ENCODE measurements at regions not wholly inside any gene's neighbourhood (a gene's known extent, or its start where the extent isn't known, plus 50 kb on each side); places are given as distances from the start of the nearest gene placed in this dataset.

DNA sequence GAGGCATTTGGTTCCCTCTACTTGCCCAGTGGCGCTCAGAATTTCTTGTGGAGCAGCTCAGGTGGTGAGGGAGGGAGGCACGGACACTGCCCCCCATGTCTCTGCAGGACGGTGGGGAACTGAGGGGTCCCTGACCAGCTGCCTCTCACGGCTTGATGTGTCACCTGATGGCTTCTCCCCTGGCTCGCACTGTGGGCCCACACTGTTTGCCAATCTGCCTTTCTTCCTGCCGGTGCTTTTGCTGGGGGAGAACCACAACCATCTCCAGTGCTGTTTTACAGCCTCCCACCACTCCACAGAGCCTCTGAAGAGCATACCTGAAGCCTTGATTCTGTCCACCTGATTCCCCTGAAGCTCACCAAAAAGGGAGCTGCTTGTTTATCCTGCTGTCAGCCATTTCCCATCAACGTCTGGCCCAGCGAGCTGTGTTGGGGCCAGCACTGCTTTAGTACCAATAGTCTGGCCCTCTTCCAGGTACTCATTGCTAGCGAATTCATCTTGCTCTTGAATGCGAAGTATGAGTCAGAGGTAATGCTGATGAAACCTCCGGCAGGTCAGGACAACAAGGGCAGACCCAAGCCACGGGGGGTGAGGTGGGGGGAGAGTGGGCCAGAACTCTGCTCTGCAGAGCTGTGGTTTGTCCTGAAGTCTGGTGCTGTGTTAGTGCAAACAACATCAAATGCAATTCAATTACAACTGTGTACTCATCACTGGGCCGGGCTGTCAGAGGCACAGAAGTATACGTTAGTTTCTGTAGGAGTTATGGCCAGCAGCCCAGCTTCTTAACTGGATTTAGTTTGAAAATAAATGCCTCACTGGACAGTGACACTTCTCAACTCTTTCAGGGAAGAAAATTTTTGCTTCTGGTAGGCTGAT lies 208.3 kb upstream of the JADE1 start (continued):
- TF ChIP-seq, protein P1, sequence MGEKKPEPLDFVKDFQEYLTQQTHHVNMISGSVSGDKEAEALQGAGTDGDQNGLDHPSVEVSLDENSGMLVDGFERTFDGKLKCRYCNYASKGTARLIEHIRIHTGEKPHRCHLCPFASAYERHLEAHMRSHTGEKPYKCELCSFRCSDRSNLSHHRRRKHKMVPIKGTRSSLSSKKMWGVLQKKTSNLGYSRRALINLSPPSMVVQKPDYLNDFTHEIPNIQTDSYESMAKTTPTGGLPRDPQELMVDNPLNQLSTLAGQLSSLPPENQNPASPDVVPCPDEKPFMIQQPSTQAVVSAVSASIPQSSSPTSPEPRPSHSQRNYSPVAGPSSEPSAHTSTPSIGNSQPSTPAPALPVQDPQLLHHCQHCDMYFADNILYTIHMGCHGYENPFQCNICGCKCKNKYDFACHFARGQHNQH (CRISPR knock-in tag; IDR thresholded peaks at IDR 0.05): peak; percentile 67; the same call in 1 of the 2 replicates
- TF ChIP-seq TARDBP (CRISPR knock-in tag; IDR thresholded peaks at IDR 0.05) (peak; percentile 58), ZNF724P (CRISPR knock-in tag; IDR thresholded peaks at IDR 0.05; ENCODE audit: borderline replicate concordance) (0 out of 2 replicates have a peak, but pooled peaks have one; percentile 13), ATF1 (CRISPR knock-in tag; IDR thresholded peaks at IDR 0.05) (peak; percentile 54; the same call in 1 of the 2 replicates), ZNF230 (CRISPR knock-in tag; IDR thresholded peaks at IDR 0.05) (no peak), NFATC3 (CRISPR knock-in tag; IDR thresholded peaks at IDR 0.05) (no peak), KLF15 (CRISPR knock-in tag; IDR thresholded peaks at IDR 0.05; ENCODE audit: borderline replicate concordance) (no peak), THAP11 (CRISPR knock-in tag; IDR thresholded peaks at IDR 0.05) (peak; percentile 49; the same call in 1 of the 2 replicates), ZNF644 (CRISPR knock-in tag; IDR thresholded peaks at IDR 0.05; ENCODE audit: low read depth) (peak; percentile 44), ZNF577 (CRISPR knock-in tag; IDR thresholded peaks at IDR 0.05; ENCODE audit: borderline replicate concordance, low read depth) (no peak), ZNF121 (CRISPR knock-in tag; IDR thresholded peaks at IDR 0.05) (peak; percentile 84), ZFP36L2 (CRISPR knock-in tag; IDR thresholded peaks at IDR 0.05) (no peak)
- TF ChIP-seq, protein P2, sequence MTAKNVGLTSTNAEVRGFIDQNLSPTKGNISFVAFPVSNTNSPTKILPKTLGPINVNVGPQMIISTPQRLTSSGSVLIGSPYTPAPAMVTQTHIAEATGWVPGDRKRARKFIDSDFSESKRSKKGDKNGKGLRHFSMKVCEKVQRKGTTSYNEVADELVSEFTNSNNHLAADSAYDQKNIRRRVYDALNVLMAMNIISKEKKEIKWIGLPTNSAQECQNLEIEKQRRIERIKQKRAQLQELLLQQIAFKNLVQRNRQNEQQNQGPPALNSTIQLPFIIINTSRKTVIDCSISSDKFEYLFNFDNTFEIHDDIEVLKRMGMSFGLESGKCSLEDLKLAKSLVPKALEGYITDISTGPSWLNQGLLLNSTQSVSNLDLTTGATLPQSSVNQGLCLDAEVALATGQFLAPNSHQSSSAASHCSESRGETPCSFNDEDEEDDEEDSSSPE (CRISPR knock-in tag; IDR thresholded peaks at IDR 0.05): no peak
- TF ChIP-seq, protein P3, sequence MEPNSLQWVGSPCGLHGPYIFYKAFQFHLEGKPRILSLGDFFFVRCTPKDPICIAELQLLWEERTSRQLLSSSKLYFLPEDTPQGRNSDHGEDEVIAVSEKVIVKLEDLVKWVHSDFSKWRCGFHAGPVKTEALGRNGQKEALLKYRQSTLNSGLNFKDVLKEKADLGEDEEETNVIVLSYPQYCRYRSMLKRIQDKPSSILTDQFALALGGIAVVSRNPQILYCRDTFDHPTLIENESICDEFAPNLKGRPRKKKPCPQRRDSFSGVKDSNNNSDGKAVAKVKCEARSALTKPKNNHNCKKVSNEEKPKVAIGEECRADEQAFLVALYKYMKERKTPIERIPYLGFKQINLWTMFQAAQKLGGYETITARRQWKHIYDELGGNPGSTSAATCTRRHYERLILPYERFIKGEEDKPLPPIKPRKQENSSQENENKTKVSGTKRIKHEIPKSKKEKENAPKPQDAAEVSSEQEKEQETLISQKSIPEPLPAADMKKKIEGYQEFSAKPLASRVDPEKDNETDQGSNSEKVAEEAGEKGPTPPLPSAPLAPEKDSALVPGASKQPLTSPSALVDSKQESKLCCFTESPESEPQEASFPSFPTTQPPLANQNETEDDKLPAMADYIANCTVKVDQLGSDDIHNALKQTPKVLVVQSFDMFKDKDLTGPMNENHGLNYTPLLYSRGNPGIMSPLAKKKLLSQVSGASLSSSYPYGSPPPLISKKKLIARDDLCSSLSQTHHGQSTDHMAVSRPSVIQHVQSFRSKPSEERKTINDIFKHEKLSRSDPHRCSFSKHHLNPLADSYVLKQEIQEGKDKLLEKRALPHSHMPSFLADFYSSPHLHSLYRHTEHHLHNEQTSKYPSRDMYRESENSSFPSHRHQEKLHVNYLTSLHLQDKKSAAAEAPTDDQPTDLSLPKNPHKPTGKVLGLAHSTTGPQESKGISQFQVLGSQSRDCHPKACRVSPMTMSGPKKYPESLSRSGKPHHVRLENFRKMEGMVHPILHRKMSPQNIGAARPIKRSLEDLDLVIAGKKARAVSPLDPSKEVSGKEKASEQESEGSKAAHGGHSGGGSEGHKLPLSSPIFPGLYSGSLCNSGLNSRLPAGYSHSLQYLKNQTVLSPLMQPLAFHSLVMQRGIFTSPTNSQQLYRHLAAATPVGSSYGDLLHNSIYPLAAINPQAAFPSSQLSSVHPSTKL (CRISPR knock-in tag; IDR thresholded peaks at IDR 0.05): peak; percentile 83
- TF ChIP-seq, protein P4, sequence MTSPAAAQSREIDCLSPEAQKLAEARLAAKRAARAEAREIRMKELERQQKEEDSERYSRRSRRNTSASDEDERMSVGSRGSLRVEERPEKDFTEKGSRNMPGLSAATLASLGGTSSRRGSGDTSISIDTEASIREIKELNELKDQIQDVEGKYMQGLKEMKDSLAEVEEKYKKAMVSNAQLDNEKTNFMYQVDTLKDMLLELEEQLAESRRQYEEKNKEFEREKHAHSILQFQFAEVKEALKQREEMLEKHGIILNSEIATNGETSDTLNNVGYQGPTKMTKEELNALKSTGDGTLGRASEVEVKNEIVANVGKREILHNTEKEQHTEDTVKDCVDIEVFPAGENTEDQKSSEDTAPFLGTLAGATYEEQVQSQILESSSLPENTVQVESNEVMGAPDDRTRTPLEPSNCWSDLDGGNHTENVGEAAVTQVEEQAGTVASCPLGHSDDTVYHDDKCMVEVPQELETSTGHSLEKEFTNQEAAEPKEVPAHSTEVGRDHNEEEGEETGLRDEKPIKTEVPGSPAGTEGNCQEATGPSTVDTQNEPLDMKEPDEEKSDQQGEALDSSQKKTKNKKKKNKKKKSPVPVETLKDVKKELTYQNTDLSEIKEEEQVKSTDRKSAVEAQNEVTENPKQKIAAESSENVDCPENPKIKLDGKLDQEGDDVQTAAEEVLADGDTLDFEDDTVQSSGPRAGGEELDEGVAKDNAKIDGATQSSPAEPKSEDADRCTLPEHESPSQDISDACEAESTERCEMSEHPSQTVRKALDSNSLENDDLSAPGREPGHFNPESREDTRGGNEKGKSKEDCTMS (CRISPR knock-in tag; conservative IDR thresholded peaks at IDR 0.05): no peak

Data from HepG2 (cell line).